ENCODE measurements at regions not wholly inside any gene's neighbourhood (a gene's known extent, or its start where the extent isn't known, plus 50 kb on each side); places are given as distances from the start of the nearest gene placed in this dataset.

DNA sequence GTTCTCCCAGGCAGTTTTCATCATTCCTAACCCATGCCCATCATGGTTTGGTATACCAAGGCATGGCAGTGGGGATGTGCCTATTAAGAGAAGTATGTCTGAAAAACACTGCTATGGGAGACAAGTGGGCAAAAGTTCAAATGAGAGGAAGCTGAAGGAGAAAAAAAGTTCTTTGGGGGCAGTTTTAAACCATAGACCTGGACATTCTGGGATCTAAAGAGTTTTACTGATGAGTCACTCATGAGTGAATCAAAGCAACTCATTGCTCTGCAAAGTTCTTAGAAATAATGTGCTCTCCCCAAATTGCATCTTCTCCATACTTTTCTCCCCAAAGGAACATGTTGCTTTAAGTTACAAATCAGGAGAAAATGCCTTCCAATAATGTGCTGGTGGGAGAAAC is 256.9 kb upstream of the MTPN start:
- Histone ChIP-seq H3K9me2 (replicated peaks; ENCODE audit: low read depth, low read length) (no peaks in the 10 kb centered on the region), H3K79me2 (ENCODE audit: insufficient read depth, low read length) (no peaks in the 10 kb centered on the region), H3K4me1 (ENCODE audit: insufficient read depth, low read length, poor library complexity, severe bottlenecking) (no peaks in the 10 kb centered on the region), H3K36me3 (ENCODE audit: insufficient read depth, low read length) (no peaks in the 10 kb centered on the region), H3K9ac (ENCODE audit: low read depth, low read length, poor library complexity, severe bottlenecking) (no peak overlapping the region), H4K20me1 (ENCODE audit: insufficient read depth, low read length, poor library complexity, severe bottlenecking) (no peaks in the 10 kb centered on the region), H3K9me3 (ENCODE audit: insufficient read depth, low read depth, low read length) (0 out of 2 replicates have a peak, but pooled peaks cover 3% of the 10 kb centered on the region), H3K4me2 (ENCODE audit: low read depth, low read length, poor library complexity, severe bottlenecking) (no peak overlapping the region), H3K4me3 (ENCODE audit: low read length, poor library complexity, severe bottlenecking) (no peak overlapping the region), H3F3A (ENCODE audit: low read depth) (no peaks in the 10 kb centered on the region), H2AFZ (ENCODE audit: low read length) (no peak overlapping the region), H3K27me3 (ENCODE audit: insufficient read depth, low read length, poor library complexity, severe bottlenecking) (no peaks in the 10 kb centered on the region)
- TF ChIP-seq, protein P1, sequence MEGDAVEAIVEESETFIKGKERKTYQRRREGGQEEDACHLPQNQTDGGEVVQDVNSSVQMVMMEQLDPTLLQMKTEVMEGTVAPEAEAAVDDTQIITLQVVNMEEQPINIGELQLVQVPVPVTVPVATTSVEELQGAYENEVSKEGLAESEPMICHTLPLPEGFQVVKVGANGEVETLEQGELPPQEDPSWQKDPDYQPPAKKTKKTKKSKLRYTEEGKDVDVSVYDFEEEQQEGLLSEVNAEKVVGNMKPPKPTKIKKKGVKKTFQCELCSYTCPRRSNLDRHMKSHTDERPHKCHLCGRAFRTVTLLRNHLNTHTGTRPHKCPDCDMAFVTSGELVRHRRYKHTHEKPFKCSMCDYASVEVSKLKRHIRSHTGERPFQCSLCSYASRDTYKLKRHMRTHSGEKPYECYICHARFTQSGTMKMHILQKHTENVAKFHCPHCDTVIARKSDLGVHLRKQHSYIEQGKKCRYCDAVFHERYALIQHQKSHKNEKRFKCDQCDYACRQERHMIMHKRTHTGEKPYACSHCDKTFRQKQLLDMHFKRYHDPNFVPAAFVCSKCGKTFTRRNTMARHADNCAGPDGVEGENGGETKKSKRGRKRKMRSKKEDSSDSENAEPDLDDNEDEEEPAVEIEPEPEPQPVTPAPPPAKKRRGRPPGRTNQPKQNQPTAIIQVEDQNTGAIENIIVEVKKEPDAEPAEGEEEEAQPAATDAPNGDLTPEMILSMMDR (conservative IDR thresholded peaks at IDR 0.05; ENCODE audit: low read length) = no peak
- TF ChIP-seq EZH2phosphoT487 (IDR thresholded peaks at IDR 0.05; ENCODE audit: borderline replicate concordance) = no peak

DNA sequence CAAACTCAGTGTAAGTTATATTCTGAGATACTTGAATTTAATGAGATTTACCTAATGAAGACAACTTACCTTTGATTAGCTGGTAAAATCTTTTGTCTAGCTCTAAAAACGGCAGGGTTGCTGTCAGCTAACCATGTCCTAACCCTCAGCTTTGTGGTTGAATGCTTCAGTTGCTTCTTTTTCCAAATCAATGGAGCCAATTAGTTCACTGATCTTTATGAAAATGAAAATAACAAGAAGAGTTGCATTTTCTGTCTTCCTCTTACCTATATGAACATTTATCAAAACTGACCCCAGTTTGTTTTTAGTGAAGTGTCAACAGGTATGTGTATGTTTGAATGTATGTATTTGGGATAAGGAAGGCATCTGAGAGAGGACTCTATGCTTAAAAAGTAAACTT is 253.1 kb upstream of the MTPN start:
- H3K27me3 ChIP-seq (ENCODE audit: insufficient read depth, low read length, poor library complexity, severe bottlenecking) = no peaks in the 10 kb centered on the region
- TF ChIP-seq, protein P1 (conservative IDR thresholded peaks at IDR 0.05; ENCODE audit: low read length) = no peak
- TF ChIP-seq EZH2phosphoT487 (IDR thresholded peaks at IDR 0.05; ENCODE audit: borderline replicate concordance) = no peak
- H2AFZ ChIP-seq (ENCODE audit: low read length) = no peak overlapping the region
- H3K79me2 ChIP-seq (ENCODE audit: insufficient read depth, low read length) = no peaks in the 10 kb centered on the region
- H3K4me2 ChIP-seq (ENCODE audit: low read depth, low read length, poor library complexity, severe bottlenecking) = no peak overlapping the region
- no peaks in the 10 kb centered on the region for H3K9me3 ChIP-seq (ENCODE audit: insufficient read depth, low read depth, low read length)
- no peaks in the 10 kb centered on the region for H3K4me1 ChIP-seq (ENCODE audit: insufficient read depth, low read length, poor library complexity, severe bottlenecking)
- no peaks in the 10 kb centered on the region for H3F3A ChIP-seq (ENCODE audit: low read depth)
- H4K20me1 ChIP-seq (ENCODE audit: insufficient read depth, low read length, poor library complexity, severe bottlenecking) = no peaks in the 10 kb centered on the region
- no peaks in the 10 kb centered on the region for H3K9me2 ChIP-seq (replicated peaks; ENCODE audit: low read depth, low read length)
- H3K4me3 ChIP-seq (ENCODE audit: low read length, poor library complexity, severe bottlenecking) = no peak overlapping the region
- no peaks in the 10 kb centered on the region for H3K36me3 ChIP-seq (ENCODE audit: insufficient read depth, low read length)
- no peak overlapping the region for H3K9ac ChIP-seq (ENCODE audit: low read depth, low read length, poor library complexity, severe bottlenecking)

DNA sequence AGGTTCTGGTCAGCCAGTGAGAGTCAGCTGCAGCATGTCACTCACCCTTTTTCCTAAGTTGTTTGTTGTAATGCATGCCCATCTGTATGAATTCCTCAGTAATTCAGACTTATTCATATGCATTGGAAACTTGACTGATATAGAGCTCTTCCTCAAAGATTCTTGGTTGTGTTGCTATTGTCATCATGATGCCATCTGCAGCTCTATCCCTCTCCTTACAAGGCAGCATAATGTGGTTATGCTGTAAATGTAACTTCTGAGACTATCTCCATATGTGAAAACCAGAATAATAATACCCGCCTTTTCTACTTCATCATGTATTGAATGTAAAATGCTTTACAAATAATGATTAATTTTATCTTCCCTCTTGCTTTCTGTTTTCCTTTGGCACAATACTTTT is 252.6 kb upstream of the MTPN start:
- TF ChIP-seq, protein P1 (conservative IDR thresholded peaks at IDR 0.05; ENCODE audit: low read length) = no peak
- TF ChIP-seq EZH2phosphoT487 (IDR thresholded peaks at IDR 0.05; ENCODE audit: borderline replicate concordance) = no peak
- Histone ChIP-seq H2AFZ (ENCODE audit: low read length) (no peak overlapping the region), H3K4me3 (ENCODE audit: low read length, poor library complexity, severe bottlenecking) (no peak overlapping the region)

More for the DNA sequence above, 252.6 kb upstream of the MTPN start:
- Histone ChIP-seq H3K79me2 (ENCODE audit: insufficient read depth, low read length) (no peaks in the 10 kb centered on the region), H4K20me1 (ENCODE audit: insufficient read depth, low read length, poor library complexity, severe bottlenecking) (no peaks in the 10 kb centered on the region), H3K36me3 (ENCODE audit: insufficient read depth, low read length) (no peaks in the 10 kb centered on the region), H3K4me2 (ENCODE audit: low read depth, low read length, poor library complexity, severe bottlenecking) (no peak overlapping the region), H3F3A (ENCODE audit: low read depth) (no peaks in the 10 kb centered on the region), H3K27me3 (ENCODE audit: insufficient read depth, low read length, poor library complexity, severe bottlenecking) (no peaks in the 10 kb centered on the region), H3K9me3 (ENCODE audit: insufficient read depth, low read depth, low read length) (no peaks in the 10 kb centered on the region), H3K9ac (ENCODE audit: low read depth, low read length, poor library complexity, severe bottlenecking) (no peak overlapping the region), H3K4me1 (ENCODE audit: insufficient read depth, low read length, poor library complexity, severe bottlenecking) (no peaks in the 10 kb centered on the region), H3K9me2 (replicated peaks; ENCODE audit: low read depth, low read length) (no peaks in the 10 kb centered on the region)

All from Loucy (cell line).